Progenitor cell of endocrine pancreas (in vitro differentiated cells): ENCODE measurements at regions not wholly inside any gene's neighbourhood (a gene's known extent, or its start where the extent isn't known, plus 50 kb on each side); places are given as distances from the start of the nearest gene placed in this dataset.
"Not testable (repeated sequence)": the region's sequence is repeated elsewhere in the genome, so short reads cannot be mapped to it uniquely, and the experiment has no call there.

Experiments used
- DNase-seq: peaks from one replicate; pipeline ENCODE4 v3.0.0; 2021; ENCODE audit warnings: low spot score; ENCODE audit not compliant: unreplicated experiment
- H3K27ac Mint-ChIP-seq: 2 replicates; pipeline ENCODE4 v1.8.0; 2021; ENCODE audit warnings: mild to moderate bottlenecking, moderate library complexity, mixed read lengths
- H3K27me3 Mint-ChIP-seq: 2 replicates; pipeline ENCODE4 v1.8.0; 2021; ENCODE audit warnings: mixed read lengths
- H3K36me3 Mint-ChIP-seq: 2 replicates; pipeline ENCODE4 v1.8.0; 2022; ENCODE audit warnings: mixed read lengths; ENCODE audit not compliant: insufficient read depth
- H3K4me1 Mint-ChIP-seq: 2 replicates; pipeline ENCODE4 v1.8.0; 2021; ENCODE audit warnings: low read depth, mixed read lengths
- H3K4me3 Mint-ChIP-seq: 2 replicates; pipeline ENCODE4 v1.8.0; 2021; ENCODE audit warnings: low read depth, mild to moderate bottlenecking, moderate library complexity, mixed read lengths
- H3K9me3 Mint-ChIP-seq: 2 replicates; pipeline ENCODE4 v1.8.0; 2021; ENCODE audit warnings: low read depth, mixed read lengths
- TF ChIP-seq, protein P1 (sequence below): fragments of 200-600 bp; sonication (generic); IDR thresholded peaks from one replicate; pipeline ENCODE4 v1.5.0; 2021; ENCODE audit warnings: antibody characterized with exemption, mild to moderate bottlenecking; ENCODE audit not compliant: unreplicated experiment

DNA sequence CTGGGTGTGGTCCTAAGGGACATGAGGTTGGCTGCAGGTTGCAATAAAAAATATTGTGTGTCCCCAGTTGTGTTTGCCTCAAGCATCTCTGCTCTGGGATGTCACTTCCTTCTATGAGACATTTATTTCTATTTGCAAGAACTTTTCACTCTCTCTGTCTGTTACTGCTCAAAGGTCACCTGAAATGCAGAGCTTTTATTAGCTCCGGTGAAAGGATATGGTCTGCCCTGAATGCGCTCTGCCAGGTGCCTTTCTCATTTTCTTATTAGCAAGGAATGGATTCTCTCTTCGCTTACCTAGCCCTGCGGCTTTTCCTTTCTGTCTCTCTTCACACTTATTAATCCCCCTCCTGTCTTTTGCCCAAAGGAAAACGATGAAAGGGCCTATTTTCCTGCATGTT is 526.1 kb downstream of the TMEM38B start:
- DNase-seq, result no peak
- Mint-ChIP-seq H3K27me3 (no peaks in the 10 kb centered on the region), H3K36me3 (no peaks in the 10 kb centered on the region), H3K4me3 (no peak overlapping the region), H3K9me3 (no peaks in the 10 kb centered on the region), H3K27ac (no peak overlapping the region), H3K4me1 (no peaks in the 10 kb centered on the region)
- TF ChIP-seq, protein P1, sequence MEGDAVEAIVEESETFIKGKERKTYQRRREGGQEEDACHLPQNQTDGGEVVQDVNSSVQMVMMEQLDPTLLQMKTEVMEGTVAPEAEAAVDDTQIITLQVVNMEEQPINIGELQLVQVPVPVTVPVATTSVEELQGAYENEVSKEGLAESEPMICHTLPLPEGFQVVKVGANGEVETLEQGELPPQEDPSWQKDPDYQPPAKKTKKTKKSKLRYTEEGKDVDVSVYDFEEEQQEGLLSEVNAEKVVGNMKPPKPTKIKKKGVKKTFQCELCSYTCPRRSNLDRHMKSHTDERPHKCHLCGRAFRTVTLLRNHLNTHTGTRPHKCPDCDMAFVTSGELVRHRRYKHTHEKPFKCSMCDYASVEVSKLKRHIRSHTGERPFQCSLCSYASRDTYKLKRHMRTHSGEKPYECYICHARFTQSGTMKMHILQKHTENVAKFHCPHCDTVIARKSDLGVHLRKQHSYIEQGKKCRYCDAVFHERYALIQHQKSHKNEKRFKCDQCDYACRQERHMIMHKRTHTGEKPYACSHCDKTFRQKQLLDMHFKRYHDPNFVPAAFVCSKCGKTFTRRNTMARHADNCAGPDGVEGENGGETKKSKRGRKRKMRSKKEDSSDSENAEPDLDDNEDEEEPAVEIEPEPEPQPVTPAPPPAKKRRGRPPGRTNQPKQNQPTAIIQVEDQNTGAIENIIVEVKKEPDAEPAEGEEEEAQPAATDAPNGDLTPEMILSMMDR, result no peak

DNA sequence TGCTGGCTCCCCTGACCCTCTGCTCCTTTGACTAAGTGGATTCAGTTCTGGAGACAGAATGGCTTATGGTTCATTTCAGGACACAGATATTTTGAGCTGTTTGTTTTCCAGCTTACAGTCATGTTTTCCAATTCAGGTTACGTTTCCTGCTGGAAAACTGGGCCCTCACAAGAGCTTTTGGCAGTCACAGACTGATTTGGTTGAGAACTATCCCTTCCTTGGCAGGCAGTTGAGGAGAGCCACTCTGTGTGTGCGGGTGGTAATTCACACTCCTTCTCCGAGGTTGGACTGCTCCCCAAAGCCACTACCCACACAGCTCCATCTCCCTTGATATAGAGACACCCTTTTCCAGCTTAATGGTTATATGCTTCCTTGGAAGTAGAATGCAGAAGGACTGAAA is 534.5 kb downstream of the TMEM38B start:
- Mint-ChIP-seq H3K4me3 (no peak overlapping the region), H3K36me3 (no peaks in the 10 kb centered on the region), H3K27ac (no peak overlapping the region), H3K27me3 (peaks cover 8% of the 10 kb centered on the region), H3K9me3 (no peaks in the 10 kb centered on the region), H3K4me1 (no peaks in the 10 kb centered on the region)
- TF ChIP-seq, protein P1, result no peak
- DNase-seq, result no peak

DNA sequence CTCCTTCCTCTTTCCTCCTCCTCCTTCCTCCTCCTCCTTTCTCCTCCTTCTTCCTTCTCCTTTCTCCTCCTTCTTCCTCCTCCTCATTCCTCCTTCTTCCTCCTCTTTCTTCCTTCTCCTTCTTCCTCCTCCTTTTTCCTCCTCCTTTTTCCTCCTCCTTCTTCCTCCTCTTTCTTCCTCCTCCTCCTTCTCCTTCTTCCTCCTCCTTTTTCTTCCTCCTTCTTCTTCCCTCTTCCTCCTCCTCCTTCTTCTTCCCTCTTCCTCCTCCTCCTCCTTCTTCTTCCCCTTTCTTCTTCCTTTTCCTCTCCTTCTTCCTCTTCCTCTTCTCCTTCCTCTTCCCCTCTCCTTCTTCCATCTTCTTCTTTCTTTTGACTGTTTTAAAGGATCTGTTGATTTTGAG is 538.8 kb downstream of the TMEM38B start:
- Mint-ChIP-seq H3K27ac (no peak overlapping the region), H3K36me3 (no peaks in the 10 kb centered on the region), H3K27me3 (peaks cover 9% of the 10 kb centered on the region), H3K4me1 (no peaks in the 10 kb centered on the region), H3K9me3 (no peaks in the 10 kb centered on the region), H3K4me3 (no peak overlapping the region)
- TF ChIP-seq, protein P1, result no peak
- DNase-seq, result no peak

DNA sequence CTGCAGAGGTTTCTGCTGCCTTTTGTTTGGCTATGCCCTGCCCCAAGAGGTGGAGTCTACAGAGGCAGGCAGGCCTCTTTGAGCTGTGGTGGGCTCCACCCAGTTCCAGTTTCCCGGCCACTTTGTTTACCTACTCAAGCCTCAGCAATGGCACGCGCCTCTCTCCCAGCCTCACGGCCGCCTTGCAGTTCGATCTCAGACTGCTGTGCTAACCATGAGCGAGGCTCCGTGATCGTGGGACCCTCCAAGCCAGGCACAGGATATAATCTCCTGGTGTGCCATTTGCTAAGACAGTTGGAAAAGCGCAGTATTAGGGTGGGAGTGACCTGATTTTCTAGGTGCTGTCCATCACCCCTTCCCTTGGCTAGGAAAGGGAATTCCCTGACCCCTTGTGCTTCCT is 566.6 kb downstream of the TMEM38B start:
- H3K27me3 Mint-ChIP-seq, H3K27ac Mint-ChIP-seq, H3K4me1 Mint-ChIP-seq, H3K4me3 Mint-ChIP-seq, DNase-seq, H3K36me3 Mint-ChIP-seq: not testable (repeated sequence)
- peaks cover 13% of the 10 kb centered on the region for H3K9me3 Mint-ChIP-seq

DNA sequence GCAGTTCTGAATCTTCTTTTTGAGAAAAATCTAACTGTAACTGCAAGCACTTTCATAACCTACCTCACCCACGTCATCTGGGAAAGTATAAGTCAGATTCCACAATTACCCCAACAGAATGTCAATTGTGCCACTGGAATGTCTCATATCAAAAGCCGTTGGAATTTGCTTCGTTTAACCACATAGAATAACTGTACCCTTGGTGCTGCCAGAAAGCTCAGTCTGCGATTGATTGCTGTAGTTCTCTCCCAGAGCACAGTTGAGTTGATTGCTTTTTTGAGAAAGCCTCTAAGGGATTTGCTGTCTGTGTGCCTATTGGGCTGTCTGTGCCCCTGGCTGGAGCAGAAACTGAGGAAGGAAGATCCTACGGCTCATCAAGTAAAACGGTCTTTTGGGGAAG is 583.6 kb downstream of the TMEM38B start:
- TF ChIP-seq, protein P1, result no peak
- Mint-ChIP-seq H3K27ac (no peak overlapping the region), H3K9me3 (peaks cover 13% of the 10 kb centered on the region), H3K36me3 (no peaks in the 10 kb centered on the region), H3K27me3 (no peaks in the 10 kb centered on the region), H3K4me3 (no peak overlapping the region), H3K4me1 (no peaks in the 10 kb centered on the region)
- DNase-seq, result no peak

DNA sequence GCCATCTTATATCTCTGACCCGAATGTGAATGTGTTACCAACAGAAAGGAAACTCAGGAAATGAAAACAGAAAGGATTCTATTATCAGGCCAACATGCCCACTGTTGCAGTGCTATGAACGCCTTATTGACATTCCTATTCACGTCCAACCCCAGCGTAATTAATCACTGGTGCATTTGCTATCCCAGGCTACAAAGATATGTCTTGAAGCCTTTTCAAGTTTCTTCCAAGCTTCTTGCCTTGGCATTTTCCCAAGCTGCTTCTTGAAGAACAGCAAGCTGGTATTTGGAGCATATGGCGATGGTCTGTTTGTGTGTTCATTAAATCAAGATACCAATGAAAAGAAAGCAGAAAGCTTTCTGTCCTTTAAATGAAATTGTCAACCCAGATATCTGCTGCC is 579.2 kb upstream of the ZNF462 start:
- H3K9me3 Mint-ChIP-seq, result peaks cover 7% of the 10 kb centered on the region
- H3K27me3 Mint-ChIP-seq, result no peaks in the 10 kb centered on the region
- H3K27ac Mint-ChIP-seq, result no peak overlapping the region
- no peak overlapping the region for H3K4me3 Mint-ChIP-seq
- peaks cover 12% of the 10 kb centered on the region for H3K4me1 Mint-ChIP-seq
- no peaks in the 10 kb centered on the region for H3K36me3 Mint-ChIP-seq
- TF ChIP-seq, protein P1, result no peak
- no peak for DNase-seq
